GM13976 (cell line): ENCODE measurements at regions not wholly inside any gene's neighbourhood (a gene's known extent, or its start where the extent isn't known, plus 50 kb on each side); places are given as distances from the start of the nearest gene placed in this dataset.

Source experiments
- DNase-seq: peaks from one replicate; pipeline ENCODE4 v3.0.0; 2012; ENCODE audit warnings: low spot score
- in situ Hi-C: fragments of 300-500 bp; cut with MboI; formaldehyde crosslinking; loops from one replicate; pipeline ENCODE4 v1.12.0; 2022; ENCODE audit warnings: low sequenced_read_pairs, mixed read lengths, inconsistent platforms; ENCODE audit not compliant: unreplicated experiment
- TF ChIP-seq, protein P1 (sequence below): IDR thresholded peaks from 2 replicates; pipeline ENCODE4 v1.5.1; 2012; ENCODE audit warnings: borderline replicate concordance, mild to moderate bottlenecking; ENCODE audit not compliant: insufficient read depth; ENCODE audit errors: extremely low read depth, missing control alignments, control extremely low read depth

DNA sequence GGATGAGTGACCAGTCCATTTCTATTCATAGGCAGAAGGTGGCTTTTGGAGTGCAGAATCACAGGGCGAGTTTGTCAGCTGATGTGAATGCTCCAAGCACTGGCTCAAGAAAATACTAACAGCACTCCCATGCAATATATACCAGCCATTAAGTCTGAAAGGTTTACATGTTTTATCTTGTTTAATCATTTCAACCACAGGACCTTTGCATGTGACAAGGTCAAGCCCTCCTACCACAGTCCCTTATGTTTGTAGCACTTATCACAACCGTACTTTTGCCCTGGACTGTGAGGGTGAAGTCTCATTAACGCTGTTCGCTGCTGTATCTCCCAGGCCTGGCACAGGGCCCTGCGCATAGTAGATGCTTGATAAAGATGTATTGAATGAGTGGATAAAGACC is 99.3 kb upstream of the PMEPA1 start:
- TF ChIP-seq, protein P1, sequence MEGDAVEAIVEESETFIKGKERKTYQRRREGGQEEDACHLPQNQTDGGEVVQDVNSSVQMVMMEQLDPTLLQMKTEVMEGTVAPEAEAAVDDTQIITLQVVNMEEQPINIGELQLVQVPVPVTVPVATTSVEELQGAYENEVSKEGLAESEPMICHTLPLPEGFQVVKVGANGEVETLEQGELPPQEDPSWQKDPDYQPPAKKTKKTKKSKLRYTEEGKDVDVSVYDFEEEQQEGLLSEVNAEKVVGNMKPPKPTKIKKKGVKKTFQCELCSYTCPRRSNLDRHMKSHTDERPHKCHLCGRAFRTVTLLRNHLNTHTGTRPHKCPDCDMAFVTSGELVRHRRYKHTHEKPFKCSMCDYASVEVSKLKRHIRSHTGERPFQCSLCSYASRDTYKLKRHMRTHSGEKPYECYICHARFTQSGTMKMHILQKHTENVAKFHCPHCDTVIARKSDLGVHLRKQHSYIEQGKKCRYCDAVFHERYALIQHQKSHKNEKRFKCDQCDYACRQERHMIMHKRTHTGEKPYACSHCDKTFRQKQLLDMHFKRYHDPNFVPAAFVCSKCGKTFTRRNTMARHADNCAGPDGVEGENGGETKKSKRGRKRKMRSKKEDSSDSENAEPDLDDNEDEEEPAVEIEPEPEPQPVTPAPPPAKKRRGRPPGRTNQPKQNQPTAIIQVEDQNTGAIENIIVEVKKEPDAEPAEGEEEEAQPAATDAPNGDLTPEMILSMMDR = no peak
- in situ Hi-C loops = no loop called here
- DNase-seq = no peak

DNA sequence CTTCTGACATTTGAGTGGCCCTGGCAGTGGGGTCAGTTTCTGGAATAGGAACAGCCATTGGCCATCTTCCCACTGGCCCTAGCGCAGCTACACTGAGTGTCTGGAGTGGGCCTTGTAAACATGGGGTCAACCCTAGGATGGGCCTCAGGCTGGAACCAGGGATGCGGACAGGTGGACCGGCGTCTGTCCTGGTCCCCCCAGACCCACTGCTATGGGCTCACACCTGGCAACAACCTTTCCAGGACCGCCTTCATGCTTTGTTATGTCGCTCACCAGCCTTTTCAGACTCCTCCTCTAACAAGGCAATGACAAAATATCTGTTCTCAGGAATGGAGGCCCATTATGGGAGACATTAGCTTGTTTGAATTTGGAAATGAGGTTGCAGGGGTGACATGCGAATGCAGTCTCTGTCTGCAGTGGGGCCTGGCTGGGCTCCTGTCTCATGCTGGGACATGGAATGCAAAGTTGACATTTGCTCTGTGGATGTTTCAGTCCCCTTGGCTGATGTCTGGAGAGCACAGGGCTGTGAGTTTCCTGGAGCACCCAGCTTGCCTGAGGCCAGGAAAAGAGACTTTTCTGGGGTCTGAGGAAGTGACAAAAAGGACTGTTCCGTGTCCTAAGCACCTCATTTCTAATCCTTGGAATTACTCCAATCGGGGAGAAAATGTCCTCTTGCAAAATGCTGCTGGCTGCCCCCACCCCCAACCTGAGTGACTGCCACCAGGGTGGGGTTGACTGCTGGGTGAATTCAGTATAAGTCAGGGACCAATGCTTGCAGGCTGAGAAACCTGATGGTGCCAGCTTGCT is 98.7 kb upstream of the PMEPA1 start:
- DNase-seq = no peak
- TF ChIP-seq, protein P1 = no peak
- in situ Hi-C loops = no loop called here

DNA sequence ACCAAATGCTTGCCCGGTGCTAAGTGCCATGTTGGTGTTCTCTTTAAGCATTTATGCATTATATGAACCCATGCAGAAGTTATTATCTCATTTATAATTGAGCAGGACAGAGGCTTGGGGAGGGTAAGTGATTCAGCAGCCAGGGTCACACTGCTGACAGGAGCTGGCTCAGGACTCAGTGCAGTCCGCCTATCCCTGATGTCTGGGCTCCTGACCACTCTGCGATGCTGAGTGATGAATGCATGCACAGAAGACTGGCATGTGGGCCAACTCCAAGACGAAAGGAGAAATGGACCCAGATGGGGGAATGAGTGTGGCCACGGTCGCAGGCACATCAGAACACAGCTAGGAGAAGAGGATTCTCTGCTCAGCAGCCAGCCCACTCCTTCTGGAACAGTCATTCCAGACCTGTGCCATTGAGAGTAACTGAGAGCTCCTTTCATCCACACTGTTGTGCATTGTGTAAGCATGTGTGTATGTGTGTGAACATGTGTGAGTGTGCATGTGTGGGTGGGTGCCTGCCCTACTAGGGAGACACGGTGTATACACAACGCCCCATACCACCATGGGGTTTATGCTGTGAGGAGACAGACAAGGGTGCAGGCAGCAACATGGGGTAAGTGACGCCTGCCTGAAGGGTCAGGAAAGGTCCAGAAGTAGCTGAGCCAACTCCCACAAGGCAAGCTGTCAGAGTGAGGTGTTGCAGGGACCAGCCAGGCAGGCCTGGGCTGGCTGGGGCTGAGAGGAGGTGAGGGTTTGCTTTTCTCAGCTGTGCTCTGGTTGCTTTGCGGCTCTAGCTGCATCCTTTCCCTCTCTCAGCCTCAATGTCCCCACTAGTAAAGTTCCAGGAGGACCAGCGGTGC is 97.8 kb upstream of the PMEPA1 start:
- no peak for DNase-seq
- in situ Hi-C loops = no loop called here
- TF ChIP-seq, protein P1 = no peak

DNA sequence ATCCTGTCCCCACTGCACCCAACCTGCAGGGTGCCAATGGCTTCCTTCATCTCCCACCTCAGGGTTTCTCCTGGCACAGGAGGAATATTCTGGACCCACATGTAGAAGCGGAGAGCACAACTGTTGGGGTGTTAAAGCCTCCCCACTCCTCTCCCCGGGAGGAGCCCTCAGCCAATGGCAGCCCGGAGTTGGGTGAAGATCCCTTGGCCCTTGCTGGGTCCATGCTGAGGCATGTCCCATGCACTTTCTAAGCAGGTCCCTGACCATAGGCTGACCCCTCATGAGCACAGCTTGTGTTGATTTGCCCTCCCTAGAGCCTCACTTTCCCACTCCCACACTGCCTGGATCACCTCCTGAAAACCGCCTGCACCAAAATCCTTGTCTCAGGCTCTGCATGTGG is 97.2 kb upstream of the PMEPA1 start:
- no peak for DNase-seq
- in situ Hi-C loops = no loop called here
- TF ChIP-seq, protein P1 = no peak

DNA sequence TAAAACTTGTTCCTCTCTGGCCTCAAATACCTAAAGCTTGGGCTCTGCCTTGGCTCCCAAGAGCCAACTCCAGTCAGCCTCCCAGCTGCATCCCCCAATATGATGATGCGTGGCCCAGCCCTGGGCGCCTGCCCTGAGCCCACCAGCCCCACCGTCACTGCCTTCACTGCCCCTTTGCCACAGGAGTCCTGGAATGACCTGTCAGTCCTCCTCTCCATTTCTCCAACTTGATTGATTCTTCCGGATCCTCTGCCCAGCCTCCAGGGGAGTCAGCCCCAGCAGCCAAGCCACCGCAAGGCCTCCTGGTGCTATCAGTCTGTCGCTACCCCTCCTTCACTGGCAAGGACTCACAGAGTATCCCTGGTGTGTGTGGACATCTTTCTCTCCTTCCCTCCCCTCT is 96.7 kb upstream of the PMEPA1 start:
- in situ Hi-C loops = no loop called here

DNA sequence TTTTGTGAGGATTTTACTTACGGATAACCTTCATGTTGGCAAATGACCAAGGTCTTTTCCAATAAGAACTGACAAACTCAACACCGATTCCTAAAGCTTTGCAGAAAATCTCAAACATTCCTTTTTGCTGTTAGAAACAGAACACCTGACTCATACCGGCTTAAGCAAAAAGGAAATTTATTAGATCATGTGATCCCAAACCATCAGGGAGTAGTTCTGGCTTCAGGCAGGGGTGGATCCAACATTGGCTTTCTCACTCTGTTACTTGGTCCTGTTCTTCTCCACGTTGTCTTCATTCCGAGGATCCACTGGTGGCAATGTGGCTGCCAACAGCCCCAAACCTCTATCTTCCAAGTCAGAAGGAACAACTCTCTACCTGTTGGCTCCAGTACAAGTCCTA is 95.9 kb upstream of the PMEPA1 start:
- TF ChIP-seq, protein P1 = no peak
- in situ Hi-C loops = no loop called here
- DNase-seq = no peak

More for the DNA sequence above, 96.7 kb upstream of the PMEPA1 start:
- TF ChIP-seq, protein P1 = no peak
- no peak for DNase-seq
